DMS53 treated with DMSO at 0.1 percent for 48 hours (cell line): ENCODE measurements at regions not wholly inside any gene's neighbourhood (a gene's known extent, or its start where the extent isn't known, plus 50 kb on each side); places are given as distances from the start of the nearest gene placed in this dataset.
A peak's percentile ranks its signal among the peaks of the same experiment; 100 is the strongest.

Source experiments
- DNase-seq: peaks from one replicate; lab custom pipeline; 2025; ENCODE audit not compliant: unreplicated experiment; lab: John Stamatoyannopoulos, UW

DNA sequence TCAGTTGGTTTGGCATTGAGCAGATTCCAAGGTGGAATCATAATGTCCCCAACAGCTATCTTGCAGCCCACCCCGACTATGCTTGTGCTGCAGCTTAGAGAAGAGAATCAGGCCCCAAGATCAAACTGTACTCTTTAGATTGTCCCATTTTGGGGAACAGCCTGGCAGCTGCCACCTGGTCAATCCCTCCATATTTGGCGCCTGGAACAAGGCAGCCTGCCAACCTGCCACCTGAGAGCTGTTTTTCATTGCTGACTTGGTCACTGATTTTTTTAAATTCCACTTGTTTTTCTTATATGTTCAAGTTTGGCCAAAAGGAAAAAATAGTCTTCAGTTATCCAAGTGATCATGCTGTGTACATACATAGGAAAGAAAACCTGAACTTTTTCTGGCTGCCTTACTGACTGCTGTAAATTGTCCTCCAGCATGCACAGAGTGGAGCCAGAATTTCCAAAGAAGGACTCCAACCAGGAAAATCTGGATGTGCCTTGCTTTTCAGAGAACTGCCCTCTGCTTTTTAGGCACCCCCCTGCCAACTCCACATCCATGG is 504.2 kb downstream of the ENC1 start:
- DNase-seq, result no peak

DNA sequence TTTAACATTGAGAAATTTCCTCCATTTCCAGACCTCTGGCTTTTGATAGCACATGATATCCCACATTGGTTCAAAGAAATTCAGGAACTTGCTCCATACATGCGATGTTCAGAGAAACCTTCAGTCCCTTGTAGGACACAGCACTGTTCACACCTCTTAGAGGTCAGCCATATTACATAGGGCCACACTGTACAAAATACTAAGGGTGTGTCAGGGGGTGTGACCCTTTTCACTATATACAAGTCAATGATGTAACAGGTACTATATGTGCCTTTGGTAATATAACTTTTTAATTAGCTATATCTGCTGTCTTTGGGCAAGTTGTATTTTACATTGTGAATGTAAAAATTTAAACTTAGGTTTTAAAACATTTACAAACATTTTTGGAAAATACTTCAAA is 505.5 kb downstream of the ENC1 start:
- DNase-seq, result no peak

- DNase-seq, result no peak
These were observed 506.5 kb downstream of the ARHGEF28 start for GRCh38 chr5:74132485-74132884.

DNA sequence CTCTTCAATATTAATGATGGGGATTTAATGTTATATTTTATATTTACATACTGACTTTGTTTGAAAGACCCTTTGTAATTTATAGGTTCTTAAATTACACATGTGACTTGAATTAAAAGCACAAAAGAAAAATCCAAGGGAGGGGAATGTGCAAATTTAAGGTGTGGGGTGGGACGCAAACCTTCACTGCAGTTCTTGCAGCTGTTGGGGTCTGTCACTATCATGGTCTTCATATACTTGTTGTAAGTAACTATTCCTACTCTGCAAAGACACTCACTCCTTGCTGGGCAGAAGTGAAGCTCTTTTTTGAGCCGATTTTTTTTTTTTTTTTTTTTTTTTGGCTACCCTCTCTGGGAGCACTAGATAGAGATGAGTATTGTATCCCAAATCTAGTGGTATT is 505.3 kb downstream of the ARHGEF28 start:
- DNase-seq, result no peak

DNA sequence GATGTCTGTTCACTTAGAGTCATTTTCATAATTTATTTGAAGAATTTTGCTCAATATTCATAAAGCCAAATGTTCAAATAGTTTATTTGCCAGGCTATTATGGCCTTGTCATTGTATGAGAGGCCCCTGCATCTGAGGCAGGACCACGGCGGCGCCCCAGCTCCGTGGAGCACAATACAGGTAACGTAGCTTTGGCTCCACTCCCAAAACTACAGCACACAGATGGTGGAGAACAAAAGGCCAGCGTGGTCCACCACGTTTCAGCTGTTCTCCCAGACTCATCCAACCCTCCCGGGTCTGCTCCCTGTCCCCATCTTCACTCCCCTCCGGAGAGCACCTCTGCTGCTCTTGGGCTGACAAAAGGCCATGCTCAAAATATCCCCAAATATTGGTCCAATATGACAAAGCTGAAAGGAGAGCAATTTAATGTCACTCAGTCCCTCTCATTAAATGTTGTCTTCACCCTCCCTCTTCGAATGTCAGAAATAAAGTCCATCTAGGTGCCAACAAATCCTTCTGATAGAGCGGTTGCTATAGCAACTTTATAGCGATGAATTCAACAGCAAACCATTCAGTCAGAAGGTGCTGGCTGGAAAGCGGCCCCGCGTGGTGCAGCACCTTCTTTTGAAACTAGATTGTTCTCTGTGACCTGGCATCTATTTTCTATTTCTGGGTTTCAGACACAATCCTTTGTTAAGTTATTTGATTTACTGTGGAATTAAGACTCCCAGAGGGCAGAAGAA is 504.3 kb downstream of the ARHGEF28 start:
- no peak for DNase-seq

DNA sequence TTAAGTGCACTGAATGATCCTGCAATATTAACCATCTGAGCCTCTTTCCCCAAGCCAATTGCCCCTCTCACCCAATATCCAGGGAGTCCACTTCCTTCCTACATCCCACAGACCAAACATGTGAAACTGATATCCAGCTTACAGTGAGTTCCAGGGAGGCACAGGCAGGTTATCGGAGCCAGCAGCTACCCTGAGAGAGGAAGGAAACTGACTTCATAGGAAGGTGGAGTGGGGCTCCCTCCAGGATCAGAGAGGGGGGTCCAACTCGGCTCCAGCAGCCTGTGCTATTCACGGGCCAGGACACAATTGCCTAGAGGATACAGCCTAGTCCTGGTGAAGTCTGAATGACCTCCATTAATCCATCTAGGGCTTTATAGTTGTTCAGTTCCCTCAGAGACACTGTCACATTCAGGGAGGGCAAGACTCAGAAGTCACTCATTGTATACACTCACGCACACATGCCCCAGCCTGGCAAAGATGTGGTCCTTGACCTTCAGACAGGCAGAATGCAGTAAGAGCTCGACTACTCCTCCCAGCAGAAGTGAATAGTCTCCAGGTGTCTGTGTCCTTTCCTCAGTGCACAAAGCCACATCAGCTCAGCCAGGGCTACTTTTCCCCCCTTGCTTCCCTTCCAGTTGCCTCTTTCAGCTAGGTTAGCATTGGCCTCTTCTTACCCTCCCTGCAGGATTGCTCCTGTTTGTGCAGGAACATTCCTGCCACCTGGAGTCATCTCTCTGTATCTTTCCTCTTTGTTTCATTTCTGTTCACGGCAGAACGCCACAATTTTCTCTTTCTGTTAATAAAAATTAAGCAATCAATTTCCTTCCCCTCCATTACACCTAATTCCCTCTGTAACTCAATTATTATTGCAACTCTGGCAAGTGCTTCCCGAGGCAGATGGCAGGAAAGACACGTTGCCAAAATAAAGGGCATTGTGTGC is 501.7 kb downstream of the ARHGEF28 start:
- peak; percentile 35 for DNase-seq

- no peak for DNase-seq
These were observed 500.3 kb downstream of the ARHGEF28 start for GRCh38 chr5:74126294-74126693.

DNA sequence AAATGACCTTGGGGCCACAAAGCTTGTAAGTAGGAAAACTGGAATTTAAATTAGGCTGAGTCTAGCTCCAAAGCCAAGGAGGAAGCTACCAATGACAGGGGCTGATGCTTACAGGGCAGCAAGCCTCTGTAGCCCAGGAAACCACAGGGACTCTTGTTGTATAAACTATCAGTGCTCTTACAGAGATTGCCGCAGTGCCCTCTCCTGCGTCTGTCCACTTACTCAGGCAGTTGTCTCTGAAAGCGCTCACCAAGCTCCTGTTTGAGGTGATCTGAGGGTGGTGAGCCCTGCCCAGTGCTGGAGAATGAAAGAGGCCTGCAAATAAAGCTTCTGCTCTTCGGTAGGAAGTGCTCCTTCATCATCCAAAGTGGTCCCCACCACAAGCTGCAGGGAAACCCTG is 498.8 kb downstream of the ARHGEF28 start:
- DNase-seq, result no peak

DNA sequence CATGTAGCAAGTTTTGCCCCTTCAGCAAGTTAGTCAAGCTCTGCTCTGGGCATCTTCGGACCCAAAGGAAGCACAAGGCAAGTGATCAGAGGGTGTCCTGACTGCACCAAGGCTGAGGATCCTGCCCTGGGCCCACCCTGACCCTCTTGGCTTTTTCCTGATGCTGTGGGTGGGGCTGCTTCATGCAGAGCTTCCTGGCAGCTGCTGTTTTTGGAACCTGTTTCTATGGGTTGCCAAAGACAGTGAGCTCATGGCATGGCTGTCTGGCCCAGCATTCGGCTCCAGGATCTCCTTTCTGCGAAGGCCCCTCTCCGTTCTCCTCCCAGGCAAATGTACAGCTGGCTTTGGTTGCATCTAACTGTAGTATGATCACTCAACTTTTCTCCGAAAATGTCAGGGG is 497.9 kb downstream of the ARHGEF28 start:
- DNase-seq, result no peak

GRCh38 chr5:74122979-74123590 is 497.1 kb downstream of the ARHGEF28 start:
- peak; percentile 85 for DNase-seq

DNA sequence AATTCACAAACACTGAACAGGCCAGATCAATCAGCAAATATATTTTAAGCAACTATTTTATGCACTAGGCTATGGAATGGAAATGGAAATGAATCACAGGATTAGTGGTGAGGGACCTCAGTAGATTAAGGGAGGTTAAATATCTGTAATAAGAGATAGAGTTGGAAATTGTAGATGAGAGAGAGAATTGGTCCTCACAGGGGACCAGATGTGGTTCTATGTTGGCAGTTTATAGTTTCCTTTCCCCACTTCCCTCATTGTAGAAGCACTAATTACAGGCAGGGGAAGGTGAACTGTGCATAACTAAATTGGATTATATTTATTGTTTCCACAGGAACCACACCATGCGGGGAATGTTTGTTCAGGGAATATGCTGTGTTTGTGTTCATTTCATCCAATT is 496.2 kb downstream of the ARHGEF28 start:
- no peak for DNase-seq

DNA sequence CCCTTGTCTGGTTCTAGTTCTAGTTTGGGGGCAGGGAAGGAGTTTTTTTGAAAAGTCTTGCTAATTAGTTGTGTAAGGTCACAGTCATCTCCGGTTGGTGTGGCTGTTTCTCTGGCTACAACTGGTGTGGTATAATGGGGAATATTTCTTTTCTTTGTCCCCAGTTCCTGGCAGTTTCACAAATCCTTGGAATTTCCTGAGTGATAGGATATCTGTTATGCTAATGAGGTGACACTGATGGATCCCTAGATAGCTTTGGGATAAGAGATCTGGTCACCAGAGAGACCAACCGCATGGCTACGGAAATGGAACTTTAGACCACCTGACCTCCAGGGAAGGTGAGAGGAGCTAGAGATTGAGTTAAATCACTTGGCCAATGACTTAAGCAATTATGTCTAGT is 494.6 kb downstream of the ARHGEF28 start:
- DNase-seq, result no peak

- DNase-seq, result no peak
These were observed 492.1 kb downstream of the ARHGEF28 start for GRCh38 chr5:74118071-74118470.

GRCh38 chr5:74116984-74117383 is 491.0 kb downstream of the ARHGEF28 start:
- DNase-seq, result no peak

- DNase-seq, result no peak
These were observed 490.3 kb downstream of the ARHGEF28 start for GRCh38 chr5:74116266-74116665.

GRCh38 chr5:74113927-74114326 is 487.9 kb downstream of the ARHGEF28 start:
- no peak for DNase-seq

DNA sequence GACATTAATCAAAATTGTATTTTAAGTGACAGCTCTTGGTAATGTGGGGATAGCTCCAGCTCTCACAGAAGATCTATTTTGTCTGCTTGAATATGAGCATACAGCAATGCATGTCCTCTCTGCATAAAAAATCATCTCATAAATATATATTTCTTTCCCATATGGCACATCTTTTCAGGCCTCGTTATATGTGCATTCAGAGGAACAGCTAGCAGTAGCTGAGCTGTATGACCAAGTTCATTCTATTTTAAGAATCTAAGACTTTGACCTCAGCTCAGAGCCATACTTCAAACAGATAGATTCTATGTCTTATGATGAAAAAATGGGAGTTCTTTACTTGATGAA is 487.2 kb downstream of the ARHGEF28 start:
- no peak for DNase-seq

GRCh38 chr5:74112372-74113195 is 486.6 kb downstream of the ARHGEF28 start:
- no peak for DNase-seq

DNA sequence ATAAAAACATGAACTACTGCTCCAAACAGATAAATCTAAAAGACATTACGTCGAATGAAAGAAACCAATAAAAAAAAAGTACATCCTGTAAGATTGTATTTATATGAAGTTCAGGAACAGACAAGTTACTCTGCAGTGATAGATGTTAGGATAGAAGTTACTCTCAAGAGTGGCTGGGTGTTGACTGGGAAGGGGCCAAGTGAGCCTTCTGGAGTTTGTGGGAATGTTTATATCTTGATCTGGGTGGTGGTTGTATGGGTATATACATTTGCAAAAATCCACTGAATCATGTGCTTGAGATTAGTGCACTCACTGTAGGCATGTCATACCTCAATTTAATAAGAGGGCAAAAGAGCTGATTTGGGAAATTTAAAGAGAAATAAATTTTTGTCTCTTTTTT is 485.8 kb downstream of the ARHGEF28 start:
- DNase-seq, result no peak

DNA sequence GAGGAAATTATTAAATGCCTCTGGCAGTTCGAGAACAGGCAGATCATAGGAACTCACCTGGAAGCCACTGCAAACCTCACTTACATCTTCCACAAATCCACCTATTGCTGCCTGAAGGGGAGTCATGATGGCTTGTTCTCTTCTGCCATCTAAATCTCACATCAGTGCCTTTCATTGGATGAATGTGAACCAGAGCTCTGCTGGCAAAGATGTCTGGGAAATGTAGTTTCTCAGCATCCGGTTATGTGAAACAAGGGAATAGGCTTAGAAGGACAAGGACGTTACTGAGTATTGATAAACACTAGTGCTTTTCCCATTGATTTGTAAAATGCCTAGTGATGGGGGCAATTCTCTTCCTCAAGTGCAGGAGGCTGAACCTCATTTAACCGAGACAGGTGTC is 483.3 kb downstream of the ARHGEF28 start:
- DNase-seq, result no peak

GRCh38 chr5:74107899-74108298 is 481.9 kb downstream of the ARHGEF28 start:
- no peak for DNase-seq
